GM19025 (cell line): ENCODE measurements at regions not wholly inside any gene's neighbourhood (a gene's known extent, or its start where the extent isn't known, plus 50 kb on each side); places are given as distances from the start of the nearest gene placed in this dataset.
"Not testable (repeated sequence)": the region's sequence is repeated elsewhere in the genome, so short reads cannot be mapped to it uniquely, and the experiment has no call there.

Experiments used
- ATAC-seq: cut with Tn5 transposase; IDR thresholded peaks from one replicate; pipeline ENCODE4 v1.9.1; 2021; ENCODE audit warnings: mild to moderate bottlenecking, low read depth, moderate library complexity; ENCODE audit not compliant: unreplicated experiment

- no peak for ATAC-seq
Observed at GRCh38 chr4:124459941-124460310, 252.6 kb downstream of the ANKRD50 start.

- ATAC-seq: not testable (repeated sequence)
Observed at GRCh38 chr4:124461592-124461991, 250.9 kb downstream of the ANKRD50 start.

GRCh38 chr4:124462954-124463828 is 249.3 kb downstream of the ANKRD50 start:
- ATAC-seq: no peak

DNA sequence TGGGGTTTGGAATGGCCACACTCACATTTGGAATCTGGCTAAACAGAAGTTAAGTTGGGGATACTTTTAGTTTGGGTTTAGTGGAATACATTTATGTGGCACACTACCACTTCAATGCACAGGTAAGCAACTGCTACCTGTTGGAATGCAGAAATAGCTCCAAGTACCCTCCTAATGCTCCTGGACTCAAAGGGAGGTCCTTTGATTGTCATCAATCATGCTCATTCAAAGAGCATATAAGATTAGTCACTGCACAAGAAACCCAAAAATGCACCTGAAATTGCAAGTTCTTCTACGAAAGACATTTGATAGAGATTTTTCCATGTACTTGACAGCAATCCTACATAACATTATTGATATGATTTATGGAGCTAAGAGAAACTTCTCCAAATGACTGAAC is 247.7 kb downstream of the ANKRD50 start:
- no peak for ATAC-seq

DNA sequence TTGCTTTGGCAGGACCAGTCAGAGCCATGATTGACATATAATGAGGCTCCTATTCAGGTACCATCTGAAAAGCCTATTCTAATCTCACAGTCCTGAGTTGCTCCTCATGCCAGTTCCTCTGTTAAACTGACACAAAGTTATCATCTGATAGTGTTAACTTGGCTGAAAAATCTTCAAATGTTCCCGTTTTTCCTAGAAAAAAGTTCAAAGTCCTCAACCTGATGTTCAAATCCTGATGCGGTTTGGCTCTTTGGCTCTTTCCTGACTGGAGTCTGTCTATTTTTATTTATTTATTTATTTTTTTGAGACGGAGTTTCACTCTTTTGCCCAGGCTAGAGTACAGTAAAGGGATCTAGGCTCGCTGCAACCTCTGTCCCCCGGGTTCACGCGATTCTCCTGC is 244.2 kb downstream of the ANKRD50 start:
- no peak for ATAC-seq

- ATAC-seq: no peak
Observed at GRCh38 chr4:124469981-124470380, 242.6 kb downstream of the ANKRD50 start.

DNA sequence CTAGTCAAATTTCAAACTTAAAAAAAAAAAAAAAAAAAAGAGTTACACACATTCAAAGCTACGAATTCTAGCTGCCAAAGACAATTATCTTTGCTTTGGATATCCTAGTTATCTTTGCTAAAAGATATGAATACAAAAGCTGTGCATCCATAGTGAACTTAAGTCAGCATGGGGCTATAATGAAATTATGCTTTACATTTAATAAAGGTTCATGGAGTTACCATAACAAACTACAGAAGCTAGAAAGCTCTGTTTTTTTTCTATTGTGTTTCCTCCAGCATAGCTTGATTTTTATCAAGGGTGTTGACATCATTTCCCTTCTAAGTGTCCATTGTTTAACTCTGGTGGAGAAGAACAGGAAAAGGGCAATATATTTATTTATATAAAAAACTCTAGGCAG is 234.1 kb downstream of the ANKRD50 start:
- ATAC-seq: no peak

DNA sequence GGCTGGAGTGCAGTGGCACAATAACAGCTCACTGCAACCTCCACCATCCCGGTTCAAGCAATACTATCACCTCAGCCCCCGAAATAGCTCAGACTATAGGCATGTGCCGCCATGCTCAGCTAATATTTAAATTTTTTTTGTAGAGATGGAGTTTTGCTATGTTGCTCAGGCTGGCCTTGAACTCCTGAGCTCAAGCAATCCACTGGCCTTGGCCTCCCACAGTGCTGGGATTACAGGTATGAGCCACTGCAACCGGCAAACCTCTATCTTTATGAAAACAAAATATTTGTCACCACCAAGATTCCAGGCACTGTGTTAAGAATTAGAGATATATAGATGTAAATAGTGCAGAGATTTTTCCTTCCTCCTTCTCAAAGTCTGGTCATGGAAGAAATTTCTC is 232.5 kb downstream of the ANKRD50 start:
- no peak for ATAC-seq

DNA sequence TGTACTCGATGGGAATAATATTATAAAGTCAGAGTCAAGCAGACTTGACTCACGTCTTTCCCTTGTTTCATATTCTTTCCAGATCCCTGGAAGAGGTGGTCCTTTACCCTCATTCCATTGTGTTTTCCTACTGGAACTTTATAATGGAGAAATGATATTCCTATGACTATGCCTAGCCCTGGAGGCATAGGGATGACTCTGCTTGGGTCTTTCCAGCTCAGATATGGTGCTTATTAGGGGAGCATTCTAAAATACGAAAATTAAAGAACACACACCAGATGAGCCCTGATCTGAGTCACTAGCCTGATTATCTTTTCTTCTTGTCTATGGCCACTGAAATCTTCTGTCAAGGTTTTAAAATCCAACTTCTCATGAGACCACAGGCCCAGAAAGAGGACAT is 231.4 kb downstream of the ANKRD50 start:
- no peak for ATAC-seq

DNA sequence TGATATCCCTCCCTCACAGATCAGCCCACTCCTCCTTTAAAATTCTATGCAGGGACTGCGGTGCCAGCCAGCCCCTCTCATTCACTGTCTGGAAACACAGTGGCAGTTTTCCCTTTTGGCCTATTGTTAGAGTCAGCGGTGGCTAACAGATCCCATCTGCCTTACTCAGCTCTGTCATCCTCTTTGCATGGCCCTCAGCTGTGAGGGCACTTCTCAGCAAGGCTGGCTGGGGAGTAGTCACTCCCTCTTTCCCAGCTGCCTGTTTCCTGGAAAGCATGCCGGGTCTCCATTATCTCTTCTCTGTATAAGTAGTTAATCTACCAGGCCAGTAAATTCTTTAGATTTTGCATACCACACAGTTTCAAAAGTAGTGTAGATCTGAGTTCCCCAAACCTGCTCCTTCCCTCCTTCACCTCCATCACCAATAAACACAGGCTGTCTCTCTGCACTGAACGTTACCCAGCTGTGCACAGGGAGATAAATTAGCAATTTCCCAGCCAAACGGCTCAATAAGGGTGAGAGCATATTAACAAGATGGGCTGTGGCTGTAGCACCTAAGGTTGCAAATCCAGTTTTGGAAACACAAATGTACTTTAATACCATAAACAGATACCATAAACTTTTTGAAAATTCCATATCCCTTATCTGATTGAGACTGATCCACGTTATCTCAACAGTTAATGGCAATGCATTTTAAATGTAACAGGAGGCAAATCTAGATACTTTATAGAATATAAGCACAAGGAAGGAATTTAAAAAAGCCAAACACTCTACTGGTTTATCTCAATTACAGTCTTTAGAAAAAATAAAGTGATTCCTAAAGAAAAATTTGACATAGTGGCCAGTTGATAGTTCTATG is 229.3 kb downstream of the ANKRD50 start:
- no peak for ATAC-seq

GRCh38 chr4:124484008-124484407 is 228.5 kb downstream of the ANKRD50 start:
- ATAC-seq: no peak

DNA sequence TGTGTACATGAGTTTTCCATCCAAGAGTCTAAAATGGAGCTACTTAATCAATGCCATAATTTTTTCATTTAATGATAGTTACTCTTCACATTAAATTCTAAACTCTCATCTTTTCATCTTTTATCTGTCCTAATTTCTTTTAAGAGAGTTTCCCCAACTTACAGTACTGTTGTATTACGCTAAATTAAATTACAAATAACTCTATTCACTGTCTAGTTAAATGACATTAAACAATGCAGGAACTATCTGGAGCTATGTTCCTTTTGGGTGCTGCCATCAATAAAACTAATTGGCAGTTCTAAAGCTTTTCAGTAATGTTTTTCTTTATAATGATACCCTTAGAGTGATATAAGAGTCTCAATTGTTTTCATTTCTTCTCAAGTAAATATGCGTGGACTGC is 227.6 kb downstream of the ANKRD50 start:
- ATAC-seq: no peak

DNA sequence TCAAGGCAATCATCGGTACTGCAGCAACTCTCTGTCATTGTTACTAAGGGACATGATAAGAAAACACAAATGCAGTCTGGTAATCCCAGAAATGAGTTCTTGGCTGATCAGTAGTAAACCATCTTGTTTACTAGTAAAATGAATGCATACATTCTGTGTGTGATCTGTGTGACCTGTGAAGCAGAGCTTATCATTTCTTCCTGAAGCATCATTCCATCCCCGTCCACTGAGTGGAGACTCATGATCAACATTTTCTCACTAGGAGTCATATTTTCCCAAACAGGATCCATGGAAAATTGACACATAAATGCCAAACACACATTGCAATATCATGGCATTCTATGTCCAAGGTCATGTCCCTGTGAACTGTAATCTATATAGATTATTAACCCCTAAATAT is 226.1 kb downstream of the ANKRD50 start:
- ATAC-seq: no peak

DNA sequence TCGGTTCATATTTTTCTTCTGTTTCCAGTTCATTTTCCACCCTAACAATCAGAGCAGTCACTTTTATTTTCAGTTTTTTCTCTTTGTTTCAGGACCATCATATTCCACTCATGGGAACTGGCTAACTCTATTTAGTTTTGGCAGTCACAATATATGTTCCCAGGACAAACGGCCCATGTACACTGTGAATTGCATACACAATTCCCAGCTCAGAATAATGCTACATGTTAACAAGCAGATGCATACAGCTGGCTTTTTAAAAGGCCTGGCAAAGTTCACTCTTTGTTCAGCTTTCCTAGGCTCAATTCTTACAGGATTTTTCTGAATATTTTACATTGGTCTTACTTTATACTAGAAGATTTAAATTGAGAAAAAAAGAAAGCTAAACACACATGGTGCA is 224.9 kb downstream of the ANKRD50 start:
- ATAC-seq: no peak

DNA sequence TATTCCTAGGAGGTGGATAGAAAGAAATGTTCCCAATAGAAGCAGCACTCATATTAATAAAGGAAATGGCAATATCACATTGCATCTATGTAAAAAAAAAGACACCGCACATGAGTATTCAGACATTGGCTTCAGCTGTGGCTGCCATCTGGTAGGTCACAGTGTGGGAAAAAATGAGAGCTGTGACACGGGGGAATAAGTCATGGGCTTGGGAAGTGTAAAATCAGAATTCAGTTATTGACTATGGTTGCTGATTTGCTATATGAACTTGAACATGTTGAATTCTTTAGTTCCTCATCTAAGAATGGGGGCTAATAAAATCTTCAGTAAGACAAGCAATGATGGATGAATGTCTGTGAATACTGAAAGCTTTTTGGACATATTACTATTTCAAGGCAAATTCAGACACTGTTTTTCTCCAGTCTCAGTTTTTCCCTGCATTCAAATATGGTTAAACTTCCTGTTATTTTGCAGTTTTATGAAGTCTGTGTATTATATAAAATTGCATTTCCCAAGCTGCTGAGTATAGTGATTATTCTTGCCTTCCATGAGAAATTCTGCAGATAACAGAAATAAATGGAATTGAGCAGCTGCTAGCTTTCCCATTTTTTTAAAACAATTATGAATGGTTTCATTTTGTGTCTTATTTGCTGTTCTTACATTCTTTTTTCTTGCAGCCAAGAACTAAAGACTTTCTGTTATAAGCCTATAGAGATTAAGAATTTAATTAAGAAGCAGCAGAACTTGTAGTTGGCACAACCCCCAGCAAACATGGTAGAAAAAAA is 221.0 kb downstream of the ANKRD50 start:
- ATAC-seq: no peak

- ATAC-seq: no peak
Observed at GRCh38 chr4:124499261-124499660, 213.3 kb downstream of the ANKRD50 start.

- no peak for ATAC-seq
Observed at GRCh38 chr4:124501576-124501975, 211.0 kb downstream of the ANKRD50 start.

GRCh38 chr4:124504431-124504830 is 208.1 kb downstream of the ANKRD50 start:
- no peak for ATAC-seq

- ATAC-seq: no peak
Observed at GRCh38 chr4:124505211-124505610, 207.3 kb downstream of the ANKRD50 start.

- no peak for ATAC-seq
Observed at GRCh38 chr4:124509151-124509550, 203.4 kb downstream of the ANKRD50 start.

DNA sequence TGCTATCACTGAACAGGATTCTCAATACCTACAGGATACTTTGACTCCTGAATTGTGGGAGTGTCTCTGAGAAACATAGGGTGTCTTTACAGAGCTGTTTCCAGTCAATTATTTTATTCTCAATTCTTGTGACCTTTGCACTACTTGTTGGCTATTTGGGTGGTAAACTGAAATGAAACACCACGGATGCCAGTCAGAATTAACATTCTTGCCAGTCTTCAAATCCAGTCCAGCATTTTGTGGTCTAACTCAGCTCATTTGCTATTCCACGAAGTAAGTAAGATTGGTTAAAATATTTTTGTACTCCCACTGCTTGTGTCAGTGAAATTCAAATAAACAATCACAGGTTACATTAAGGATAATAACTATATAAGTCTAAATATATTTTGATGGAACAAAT is 197.9 kb downstream of the ANKRD50 start:
- no peak for ATAC-seq
